HUES64 (cell line): ENCODE measurements at regions not wholly inside any gene's neighbourhood (a gene's known extent, or its start where the extent isn't known, plus 50 kb on each side); places are given as distances from the start of the nearest gene placed in this dataset.

Experiments
- H3K27ac ChIP-seq: 2 replicates; pipeline ENCODE4 v1.7.0; 2013; ENCODE audit warnings: low read depth, low read length, inconsistent platforms
- H3K27me3 ChIP-seq: 2 replicates; pipeline ENCODE4 v1.6.1; 2013; ENCODE audit warnings: mild to moderate bottlenecking, low read length; ENCODE audit not compliant: insufficient read depth
- H3K36me3 ChIP-seq: 2 replicates; pipeline ENCODE4 v1.6.1; 2013; ENCODE audit warnings: mild to moderate bottlenecking, low read length; ENCODE audit not compliant: insufficient read depth
- H3K4me1 ChIP-seq: 2 replicates; pipeline ENCODE4 v1.6.1; 2013; ENCODE audit warnings: mild to moderate bottlenecking, low read length, moderate library complexity; ENCODE audit not compliant: insufficient read depth
- H3K4me3 ChIP-seq: 2 replicates; pipeline ENCODE4 v1.5.1; 2013; ENCODE audit warnings: mild to moderate bottlenecking, low read length, moderate library complexity
- H3K9ac ChIP-seq: 2 replicates; pipeline ENCODE4 v1.6.1; 2013; ENCODE audit warnings: mild to moderate bottlenecking, low read depth, low read length
- H3K9me3 ChIP-seq: 2 replicates; pipeline ENCODE4 v1.6.1; 2013; ENCODE audit warnings: low read depth, low read length; ENCODE audit not compliant: insufficient read depth
- WGBS: fragments of 150-250, 120-280 bp; methylation state at CpG from one replicate; pipeline ENCODE4 v1.1.7; 2013; ENCODE audit warnings: missing lambda C conversion rate; 5-methylcytosine and 5-hydroxymethylcytosine counted together

DNA sequence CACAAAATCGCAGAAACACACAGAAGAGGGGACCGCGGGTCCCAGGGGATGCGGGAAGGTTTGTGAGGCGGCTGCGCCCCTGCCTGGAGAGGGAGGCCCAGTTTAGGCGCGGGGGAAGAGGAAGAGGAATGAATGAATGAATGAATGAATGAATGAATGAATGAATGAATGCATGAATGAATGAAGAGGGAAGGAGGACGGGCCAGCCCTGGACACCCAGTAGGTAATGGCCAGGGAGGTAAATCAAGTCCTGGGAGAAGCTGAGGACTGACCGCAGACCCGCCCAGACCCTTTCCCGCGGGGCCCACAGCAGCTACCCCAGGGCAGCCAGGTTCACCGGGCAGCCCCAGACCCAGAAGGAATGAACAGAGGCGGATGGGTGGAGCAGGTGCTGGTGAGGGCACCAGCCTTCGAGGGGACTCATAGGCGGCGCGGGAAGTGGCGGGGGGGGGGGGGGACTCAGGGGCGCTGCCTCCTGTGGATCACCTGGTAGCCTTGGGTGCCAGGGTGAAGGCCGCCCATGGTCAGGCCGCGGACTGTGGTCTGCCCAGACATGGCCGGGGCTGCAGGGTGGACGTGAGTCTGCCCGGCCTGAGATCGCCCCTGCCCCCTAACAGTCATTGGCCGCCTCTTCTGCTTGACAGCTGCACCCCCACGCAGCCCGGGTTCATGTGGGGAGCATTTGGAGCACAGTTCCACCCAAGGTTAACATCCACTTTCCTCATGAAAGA is 192.0 kb upstream of the PDE10A start:
- WGBS = 92% methylated on average over 31 of the region's 31 CpGs
- H3K36me3 ChIP-seq = no peaks in the 10 kb centered on the region

DNA sequence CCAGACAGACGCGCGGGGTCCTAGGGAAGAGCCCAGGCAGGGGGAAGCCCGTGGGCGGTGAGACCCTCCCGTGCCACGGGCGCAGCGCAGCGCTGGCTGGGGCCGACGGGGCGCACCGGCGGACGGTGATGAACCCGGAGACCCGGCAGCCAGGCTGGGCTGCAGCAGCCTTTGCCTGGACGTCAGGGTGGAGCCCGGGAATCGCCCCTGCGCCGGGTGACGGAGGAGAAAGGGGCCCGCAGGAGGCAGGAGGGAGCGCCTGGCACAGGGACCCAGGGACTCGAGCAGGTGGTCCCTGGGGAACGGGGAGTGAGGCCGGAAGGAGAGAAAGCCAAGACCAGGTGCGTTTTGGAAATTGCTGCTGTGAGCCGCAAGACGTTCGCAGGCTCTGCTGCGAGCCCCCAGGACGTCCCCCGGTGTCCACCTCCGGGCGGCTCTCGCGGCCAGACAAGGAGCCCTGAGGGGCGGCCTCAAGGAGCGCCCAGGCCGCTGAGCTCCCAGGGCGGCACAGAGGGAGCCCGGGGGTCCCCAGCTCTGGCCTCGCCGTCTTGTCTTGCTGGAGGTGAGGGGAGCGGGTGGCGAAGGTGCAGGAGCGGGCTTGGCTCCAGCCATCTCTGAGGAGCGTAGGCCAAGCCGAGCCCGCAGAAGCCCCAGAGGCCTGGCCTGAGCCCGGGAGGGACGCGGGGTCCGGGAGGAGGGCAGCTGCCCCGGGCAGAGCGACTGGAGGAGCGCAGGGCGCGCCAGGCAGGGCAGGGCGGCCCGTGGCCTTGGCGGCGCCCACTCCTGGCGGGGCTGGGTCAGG is 191.2 kb upstream of the PDE10A start:
- H3K27ac ChIP-seq = no peak overlapping the region
- peaks cover 70% of the 10 kb centered on the region for H3K27me3 ChIP-seq
- H3K4me1 ChIP-seq = peaks cover 4% of the 10 kb centered on the region; the same call in 1 of the 2 replicates
- WGBS = 61% methylated on average over 67 of the region's 67 CpGs
- no peaks in the 10 kb centered on the region for H3K36me3 ChIP-seq
- H3K9ac ChIP-seq = peak overlapping the region; percentile 22; the same call in 1 of the 2 replicates
- H3K9me3 ChIP-seq = no peaks in the 10 kb centered on the region
- H3K4me3 ChIP-seq = peak overlapping the region; percentile 54

More for the DNA sequence above, 192.0 kb upstream of the PDE10A start:
- Histone ChIP-seq H3K27me3 (peaks cover 62% of the 10 kb centered on the region), H3K27ac (no peak overlapping the region), H3K9me3 (no peaks in the 10 kb centered on the region), H3K9ac (no peak overlapping the region), H3K4me1 (peaks cover 4% of the 10 kb centered on the region; the same call in 1 of the 2 replicates), H3K4me3 (peak overlapping the region; percentile 54)

DNA sequence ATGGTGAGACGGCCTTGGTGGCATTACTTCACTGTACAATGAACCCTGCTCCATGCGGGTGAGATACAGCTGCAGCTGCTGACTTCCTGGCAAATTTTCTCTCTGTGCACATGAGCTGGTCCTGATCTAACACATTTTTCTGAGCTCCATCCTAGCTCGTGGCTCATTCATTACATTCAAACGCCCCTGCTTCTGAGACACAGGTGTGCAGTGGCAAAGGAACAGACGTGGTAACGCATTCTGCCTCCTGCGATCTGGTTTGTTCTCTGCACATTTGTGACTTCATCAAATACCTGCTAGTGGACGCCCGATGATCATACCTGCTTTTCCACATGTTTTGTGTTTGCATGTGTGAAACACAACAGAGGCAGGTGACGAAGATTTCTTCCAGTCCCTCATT is 189.6 kb upstream of the PDE10A start:
- Histone ChIP-seq H3K9ac (no peak overlapping the region), H3K27ac (no peak overlapping the region), H3K9me3 (no peaks in the 10 kb centered on the region), H3K4me1 (peaks cover 6% of the 10 kb centered on the region; the same call in 1 of the 2 replicates), H3K27me3 (peaks cover 70% of the 10 kb centered on the region), H3K36me3 (no peaks in the 10 kb centered on the region), H3K4me3 (no peak overlapping the region)
- WGBS = 85% methylated on average over 10 of the region's 10 CpGs

DNA sequence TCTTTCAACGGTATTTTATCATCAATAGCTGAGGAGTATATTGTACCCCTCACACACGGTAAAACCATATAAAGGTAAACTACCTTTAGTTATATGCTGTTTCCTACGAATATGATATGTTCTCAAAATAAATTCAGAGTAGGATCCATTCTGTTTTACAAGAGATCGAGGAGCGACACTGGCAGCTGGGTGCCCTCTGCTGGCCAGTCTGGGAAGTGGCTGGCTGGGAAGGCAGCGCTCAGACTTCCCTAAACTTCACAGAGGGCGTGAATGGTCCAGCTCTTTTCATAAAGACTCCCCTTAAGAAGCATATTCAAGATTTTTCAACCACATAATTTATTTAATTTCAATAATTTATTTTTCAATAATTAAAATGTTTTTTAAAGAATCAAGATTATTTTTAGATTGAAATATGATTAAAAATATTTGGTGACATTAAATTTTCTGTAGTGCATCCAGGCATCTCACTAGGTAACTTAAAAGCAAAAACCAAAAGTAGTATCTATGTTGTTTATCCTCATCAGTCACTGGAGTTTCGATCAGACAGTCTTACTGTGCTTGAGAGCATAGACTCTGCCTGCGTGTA is 187.5 kb upstream of the PDE10A start:
- 19% methylated on average over 8 of the region's 9 CpGs for WGBS
- Histone ChIP-seq H3K27me3 (peaks cover 59% of the 10 kb centered on the region), H3K9me3 (no peaks in the 10 kb centered on the region), H3K4me1 (peaks cover 21% of the 10 kb centered on the region), H3K9ac (no peak overlapping the region), H3K27ac (no peak overlapping the region), H3K4me3 (peak overlapping the region; percentile 5; the same call in 1 of the 2 replicates), H3K36me3 (no peaks in the 10 kb centered on the region)

DNA sequence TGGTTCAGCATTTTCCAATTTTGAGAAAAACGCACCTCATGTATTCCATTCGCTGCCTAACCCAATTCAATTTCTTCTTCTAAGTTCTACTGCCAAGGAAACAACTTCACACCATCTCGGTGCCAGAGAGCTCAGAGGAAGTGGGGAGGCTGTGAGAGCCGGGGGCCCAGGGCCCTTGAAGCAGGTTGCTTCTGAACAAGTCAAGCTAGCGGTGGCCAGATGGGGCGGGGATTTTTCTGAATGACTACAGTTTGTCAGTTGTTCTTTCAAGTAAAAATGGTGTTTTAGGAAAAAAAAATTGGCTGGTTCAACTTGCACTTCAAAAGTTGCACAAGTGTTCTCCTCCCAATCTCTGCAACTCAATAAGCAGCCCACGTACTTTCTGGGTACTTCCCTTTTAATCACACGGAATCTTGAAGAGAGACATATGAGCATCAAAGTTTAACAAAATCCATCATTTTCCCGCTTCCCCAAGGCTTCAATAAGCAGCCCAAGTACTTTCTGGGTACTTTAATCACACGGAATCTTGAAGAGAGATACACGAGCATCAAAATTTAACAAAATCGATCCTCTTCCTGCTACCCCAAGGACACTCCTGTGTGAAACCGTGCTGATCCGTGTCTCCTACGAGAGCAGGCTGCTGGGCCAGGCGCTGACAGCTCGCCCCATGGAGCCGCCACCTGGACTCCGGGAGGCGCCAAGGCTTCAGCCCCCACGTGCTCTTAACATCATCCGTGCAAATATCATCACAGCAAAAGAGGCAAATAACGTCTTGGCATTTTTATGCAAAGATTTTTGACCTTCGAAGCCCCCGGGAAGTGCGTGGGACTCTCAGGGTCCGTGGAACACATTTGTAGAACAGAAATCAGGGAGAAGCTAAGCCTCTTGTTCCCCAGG is 186.7 kb upstream of the PDE10A start:
- Histone ChIP-seq H3K27me3 (peaks cover 52% of the 10 kb centered on the region), H3K4me1 (peaks cover 21% of the 10 kb centered on the region), H3K9me3 (no peaks in the 10 kb centered on the region), H3K4me3 (peak overlapping the region; percentile 5; the same call in 1 of the 2 replicates), H3K36me3 (no peaks in the 10 kb centered on the region), H3K9ac (no peak overlapping the region), H3K27ac (no peak overlapping the region)
- 65% methylated on average over 27 of the region's 27 CpGs for WGBS

DNA sequence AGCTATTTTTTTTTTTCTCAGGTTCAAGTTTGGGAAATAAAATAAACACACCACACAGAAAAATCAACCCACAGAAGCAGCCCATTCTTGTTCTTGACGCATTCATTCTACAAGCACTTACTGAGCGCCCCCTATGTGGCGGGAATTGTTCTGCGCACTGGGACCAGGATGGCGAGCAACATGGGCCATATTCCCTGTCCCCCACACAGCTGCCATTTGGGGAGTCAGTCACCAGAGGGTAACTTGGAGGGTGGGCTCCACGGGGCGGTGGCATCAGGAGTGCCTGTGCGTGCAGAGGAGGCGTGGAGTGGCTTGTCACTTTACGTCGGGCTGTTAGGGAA is 185.0 kb upstream of the PDE10A start:
- H3K27me3 ChIP-seq = peaks cover 35% of the 10 kb centered on the region
- H3K4me3 ChIP-seq = no peak overlapping the region
- no peak overlapping the region for H3K27ac ChIP-seq
- no peaks in the 10 kb centered on the region for H3K9me3 ChIP-seq
- H3K9ac ChIP-seq = no peak overlapping the region
- 91% methylated on average over 11 of the region's 11 CpGs for WGBS
- H3K4me1 ChIP-seq = peaks cover 26% of the 10 kb centered on the region
- no peaks in the 10 kb centered on the region for H3K36me3 ChIP-seq

DNA sequence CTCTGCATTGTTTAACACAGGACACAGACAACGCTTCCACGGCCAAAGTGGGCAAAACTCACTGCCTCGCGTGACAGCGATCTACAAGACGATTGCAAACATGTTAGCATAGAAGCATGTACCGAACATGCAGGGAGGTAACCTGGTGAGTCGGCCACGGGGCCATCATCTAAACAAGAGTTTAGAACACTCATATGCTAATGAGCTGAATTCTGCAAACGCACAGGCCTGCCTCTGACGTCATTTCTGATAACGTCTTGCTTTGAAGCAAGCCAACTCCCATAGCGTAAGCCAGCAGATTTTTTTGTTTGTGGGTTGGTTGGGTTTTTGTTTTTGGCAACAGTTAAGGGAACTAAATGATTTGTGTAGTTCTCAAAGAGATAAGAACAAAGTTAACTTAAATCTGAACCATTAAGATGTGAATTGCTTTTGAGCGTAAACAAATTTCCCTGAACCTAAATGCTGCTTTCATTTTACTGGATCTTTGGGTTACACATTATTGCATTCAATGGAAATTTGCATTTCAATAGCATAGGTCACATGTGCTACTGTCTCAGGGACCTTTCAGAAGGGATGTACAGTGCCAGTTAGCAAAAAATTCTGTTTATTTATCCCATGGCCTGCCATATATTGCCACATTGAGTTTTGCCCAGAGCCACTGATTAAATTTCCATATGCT is 184.5 kb upstream of the PDE10A start:
- Histone ChIP-seq H3K4me3 (no peak overlapping the region), H3K27ac (no peak overlapping the region), H3K4me1 (peaks cover 32% of the 10 kb centered on the region), H3K27me3 (peaks cover 30% of the 10 kb centered on the region), H3K36me3 (no peaks in the 10 kb centered on the region), H3K9ac (no peak overlapping the region), H3K9me3 (no peaks in the 10 kb centered on the region)
- WGBS = 70% methylated on average over 14 of the region's 14 CpGs

DNA sequence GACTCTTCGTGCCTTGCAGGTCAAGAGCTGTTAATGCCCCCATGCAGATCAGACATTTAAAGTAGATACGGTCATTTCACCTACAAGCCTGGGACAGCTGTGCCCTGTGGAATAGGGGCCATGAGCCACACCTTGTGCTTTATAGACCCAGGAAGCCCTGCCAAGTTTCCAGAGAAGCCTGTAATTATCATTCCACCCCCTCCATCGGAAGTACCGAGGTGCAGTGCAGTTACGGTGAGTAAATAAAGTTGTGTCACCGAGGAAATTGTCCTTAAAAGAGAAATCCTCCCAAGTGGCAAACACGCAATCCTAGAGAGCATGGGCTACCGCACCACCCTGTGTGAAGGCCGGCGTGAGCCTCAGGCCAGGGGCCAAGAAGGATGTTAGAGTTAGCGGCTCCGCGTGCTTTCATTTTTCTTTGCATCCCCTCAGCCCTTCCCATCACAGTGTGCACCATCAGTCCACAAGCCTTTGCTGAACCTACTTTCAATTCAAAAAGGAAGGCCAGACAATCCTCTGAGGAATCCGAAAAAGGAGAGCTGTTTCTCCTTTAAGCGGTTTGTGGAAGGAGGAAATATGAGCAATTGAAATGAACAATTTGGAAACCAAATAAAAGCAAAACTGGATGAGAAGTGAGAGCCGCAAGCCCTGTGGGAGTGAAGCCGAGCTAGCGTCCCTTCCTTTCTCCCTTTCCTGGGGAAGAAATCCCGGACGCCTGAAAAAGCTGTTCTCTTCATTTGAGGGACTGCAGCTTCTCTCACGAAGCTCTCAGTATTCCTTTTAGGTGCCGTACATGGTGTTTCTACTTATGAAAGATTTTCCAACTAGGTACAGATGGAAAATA is 183.3 kb upstream of the PDE10A start:
- no peak overlapping the region for H3K4me3 ChIP-seq
- no peak overlapping the region for H3K9ac ChIP-seq
- H3K27me3 ChIP-seq = peaks cover 19% of the 10 kb centered on the region
- H3K9me3 ChIP-seq = no peaks in the 10 kb centered on the region
- H3K27ac ChIP-seq = no peak overlapping the region
- no peaks in the 10 kb centered on the region for H3K36me3 ChIP-seq
- 82% methylated on average over 22 of the region's 22 CpGs for WGBS
- H3K4me1 ChIP-seq = peaks cover 42% of the 10 kb centered on the region

DNA sequence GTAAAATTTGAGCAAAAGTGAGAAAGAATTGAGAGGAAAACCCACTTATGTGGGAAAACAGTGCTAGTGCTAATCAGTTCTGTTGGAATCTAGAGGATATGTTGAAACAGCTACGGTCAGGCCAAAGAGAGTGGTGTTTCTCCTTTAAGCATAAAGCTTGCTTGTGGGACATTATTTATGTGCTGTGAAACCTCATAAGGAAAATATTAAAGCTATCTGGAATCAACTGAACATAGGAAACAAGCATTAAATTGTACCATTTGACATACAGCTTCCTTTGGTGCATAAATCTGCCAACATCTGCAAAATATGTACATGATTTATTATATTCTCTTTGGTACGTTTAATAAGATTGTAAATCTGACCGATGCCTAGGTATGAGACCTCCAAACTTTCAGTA is 182.5 kb upstream of the PDE10A start:
- Histone ChIP-seq H3K36me3 (no peaks in the 10 kb centered on the region), H3K27me3 (peaks cover 11% of the 10 kb centered on the region; the same call in 1 of the 2 replicates), H3K27ac (no peak overlapping the region), H3K4me3 (no peak overlapping the region), H3K9ac (no peak overlapping the region), H3K9me3 (no peaks in the 10 kb centered on the region), H3K4me1 (peaks cover 48% of the 10 kb centered on the region)
- 96% methylated on average over 2 of the region's 3 CpGs for WGBS
